MG63 (cell line): ENCODE measurements at regions not wholly inside any gene's neighbourhood (a gene's known extent, or its start where the extent isn't known, plus 50 kb on each side); places are given as distances from the start of the nearest gene placed in this dataset.

Experiments used
- DNase-seq: peaks from one replicate; pipeline ENCODE4 v3.0.0-alpha.2; 2020
- H3K27me3 ChIP-seq: fragments of 250-450 bp; sonication (Bioruptor Pico); 2 replicates; pipeline ENCODE4 v1.5.1; 2020; ENCODE audit warnings: mild to moderate bottlenecking, moderate library complexity
- H3K36me3 ChIP-seq: fragments of 250-450 bp; sonication (Bioruptor Pico); 2 replicates; pipeline ENCODE4 v1.5.1; 2020; ENCODE audit warnings: mild to moderate bottlenecking, moderate library complexity
- H3K4me3 ChIP-seq: fragments of 250-450 bp; sonication (Bioruptor Pico); 2 replicates; pipeline ENCODE4 v1.5.1; 2020; ENCODE audit warnings: mild to moderate bottlenecking, moderate library complexity
- H3K9me3 ChIP-seq: fragments of 250-450 bp; sonication (Bioruptor Pico); 2 replicates; pipeline ENCODE4 v1.5.1; 2020; ENCODE audit warnings: mild to moderate bottlenecking, moderate library complexity

GRCh38 chr6:34608321-34609091 is 52.4 kb upstream of the SPDEF start:
- Histone ChIP-seq H3K27me3 (no peaks in the 10 kb centered on the region), H3K9me3 (no peaks in the 10 kb centered on the region), H3K36me3 (no peaks in the 10 kb centered on the region; the same call in 1 of the 2 replicates), H3K4me3 (no peak overlapping the region)
- DNase-seq, result no peak

- DNase-seq, result no peak
- H3K9me3 ChIP-seq, result no peaks in the 10 kb centered on the region
- no peaks in the 10 kb centered on the region; the same call in 1 of the 2 replicates for H3K36me3 ChIP-seq
- H3K27me3 ChIP-seq, result no peaks in the 10 kb centered on the region
- H3K4me3 ChIP-seq, result no peak overlapping the region
Measured at GRCh38 chr6:34606477-34607265, 50.5 kb upstream of the SPDEF start.
